ENCODE measurements at regions not wholly inside any gene's neighbourhood (a gene's known extent, or its start where the extent isn't known, plus 50 kb on each side); places are given as distances from the start of the nearest gene placed in this dataset.

DNA sequence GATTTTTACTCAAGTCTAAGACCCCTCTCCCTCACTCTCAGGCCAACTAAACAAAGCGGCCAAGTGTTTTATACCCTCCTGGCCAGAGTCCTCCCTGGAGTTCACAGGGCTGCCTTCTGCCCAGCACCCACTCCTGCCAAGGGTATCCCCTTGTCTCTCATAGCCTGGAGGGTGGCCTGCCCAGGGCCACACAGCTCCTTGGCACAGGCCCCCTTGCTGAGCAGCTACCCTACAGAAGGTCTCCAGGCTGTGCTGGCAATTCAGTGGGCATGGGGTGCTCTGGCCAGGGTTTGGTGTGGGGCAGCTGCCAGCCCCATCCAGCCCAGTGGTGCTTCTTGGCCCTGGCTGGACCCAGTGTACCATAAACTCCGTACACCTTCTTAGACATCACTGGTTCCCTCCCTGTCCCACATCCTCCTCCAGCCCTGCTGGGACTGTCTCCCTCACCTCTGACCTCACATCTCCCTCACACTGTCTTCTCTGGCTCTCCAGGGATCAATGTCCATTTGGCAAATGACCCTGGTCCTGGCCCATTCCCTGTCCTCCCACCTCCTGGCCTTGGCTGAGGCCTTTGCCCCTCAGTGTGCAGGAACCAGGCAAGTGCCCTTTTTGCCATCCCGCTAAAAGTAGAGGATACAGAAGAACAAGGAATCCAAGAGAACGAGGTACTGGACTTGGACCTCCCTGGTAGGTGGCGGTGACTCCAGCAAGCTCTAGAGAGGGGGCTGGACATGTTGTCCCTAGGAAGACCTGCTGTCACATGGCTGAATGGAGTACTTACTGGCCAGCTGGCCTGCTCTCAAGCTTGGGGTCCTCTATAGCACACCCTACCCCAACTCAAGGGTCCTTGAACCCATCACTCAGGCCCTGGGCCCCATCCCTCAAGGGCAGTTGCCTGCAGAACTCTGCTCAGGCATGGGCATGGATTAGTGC is 50.0 kb upstream of the TRPM1 start:
- CTCF ChIA-PET = no interaction called here
- Mint-ChIP-seq H3K9me3 (ENCODE audit: low read depth, unreplicated experiment) (no peaks in the 10 kb centered on the region), H3K27me3 (ENCODE audit: unreplicated experiment) (no peaks in the 10 kb centered on the region), H3K36me3 (ENCODE audit: insufficient read depth, unreplicated experiment) (no peaks in the 10 kb centered on the region), H3K4me3 (ENCODE audit: low read depth, unreplicated experiment) (no peak overlapping the region), H3K4me1 (ENCODE audit: low read depth, unreplicated experiment) (no peaks in the 10 kb centered on the region), H3K27ac (ENCODE audit: unreplicated experiment) (no peak overlapping the region)
- BruUV-seq (replicated peaks) = no TSS peak
- TF ChIP-seq CTCF (IDR thresholded peaks at IDR 0.05; ENCODE audit: unreplicated experiment) = no peak
- intact Hi-C loops (cut with micrococcal nuclease; ENCODE audit: unreplicated experiment) = no loop called here
- DNase-seq = no peak

DNA sequence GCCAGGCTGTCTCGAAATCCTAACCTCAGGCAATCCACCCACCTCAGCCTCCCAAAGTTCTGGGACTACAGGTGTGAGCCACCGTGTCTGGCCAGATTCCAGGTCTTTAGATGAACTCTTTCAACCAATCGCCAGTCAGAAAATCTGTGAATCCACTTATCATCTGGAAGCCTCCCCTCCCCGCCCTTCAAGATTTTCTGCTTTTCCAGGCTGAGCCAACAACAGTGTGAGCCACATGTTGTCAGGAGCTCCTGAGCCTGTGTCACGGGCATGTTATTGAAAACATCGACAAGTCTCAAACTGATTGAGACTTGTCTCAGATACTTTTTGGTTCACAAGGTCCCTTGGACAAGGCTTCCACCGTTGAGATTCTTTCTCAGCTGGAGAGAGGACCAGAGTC is 52.0 kb upstream of the TRPM1 start:
- Mint-ChIP-seq H3K4me1 (ENCODE audit: low read depth, unreplicated experiment) (no peaks in the 10 kb centered on the region), H3K36me3 (ENCODE audit: insufficient read depth, unreplicated experiment) (no peaks in the 10 kb centered on the region), H3K27ac (ENCODE audit: unreplicated experiment) (no peak overlapping the region), H3K9me3 (ENCODE audit: low read depth, unreplicated experiment) (no peaks in the 10 kb centered on the region), H3K4me3 (ENCODE audit: low read depth, unreplicated experiment) (no peak overlapping the region), H3K27me3 (ENCODE audit: unreplicated experiment) (no peaks in the 10 kb centered on the region)
- DNase-seq = no peak
- no TSS peak for BruUV-seq (replicated peaks)
- CTCF ChIA-PET = no interaction called here
- intact Hi-C loops (cut with micrococcal nuclease; ENCODE audit: unreplicated experiment) = no loop called here
- no peak for TF ChIP-seq CTCF (IDR thresholded peaks at IDR 0.05; ENCODE audit: unreplicated experiment)

GRCh38 chr15:31155151-31155550 is 53.6 kb upstream of the TRPM1 start:
- no peaks in the 10 kb centered on the region for H3K36me3 Mint-ChIP-seq (ENCODE audit: insufficient read depth, unreplicated experiment)
- no peak overlapping the region for H3K4me3 Mint-ChIP-seq (ENCODE audit: low read depth, unreplicated experiment)
- no peaks in the 10 kb centered on the region for H3K4me1 Mint-ChIP-seq (ENCODE audit: low read depth, unreplicated experiment)
- no TSS peak for BruUV-seq (replicated peaks)
- no peaks in the 10 kb centered on the region for H3K27me3 Mint-ChIP-seq (ENCODE audit: unreplicated experiment)
- H3K9me3 Mint-ChIP-seq (ENCODE audit: low read depth, unreplicated experiment) = no peaks in the 10 kb centered on the region
- intact Hi-C loops (cut with micrococcal nuclease; ENCODE audit: unreplicated experiment) = no loop called here
- no peak overlapping the region for H3K27ac Mint-ChIP-seq (ENCODE audit: unreplicated experiment)
- no peak for DNase-seq
- TF ChIP-seq CTCF (IDR thresholded peaks at IDR 0.05; ENCODE audit: unreplicated experiment) = no peak
- CTCF ChIA-PET = no interaction called here

DNA sequence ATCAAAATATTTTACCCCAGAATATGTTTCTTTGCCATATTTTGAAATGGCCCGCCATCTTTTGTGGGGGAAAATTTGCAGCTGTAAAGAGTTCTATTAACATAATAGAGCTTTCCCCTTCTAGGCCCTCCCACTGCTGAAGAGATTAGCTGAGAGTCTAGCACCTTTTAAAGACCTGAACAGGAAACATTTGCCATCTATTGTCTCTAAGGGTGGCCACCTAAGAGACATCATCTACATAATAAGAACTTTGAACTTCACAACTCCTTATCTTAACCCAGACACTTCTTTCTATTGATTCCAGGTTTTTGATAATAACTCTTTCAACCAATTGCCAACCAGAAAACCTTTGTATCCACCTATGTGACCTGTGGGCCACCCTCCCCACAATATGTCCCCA is 54.7 kb upstream of the TRPM1 start:
- CTCF ChIA-PET = no interaction called here

More for the DNA sequence above, 54.7 kb upstream of the TRPM1 start:
- no peak for TF ChIP-seq CTCF (IDR thresholded peaks at IDR 0.05; ENCODE audit: unreplicated experiment)
- no peaks in the 10 kb centered on the region for H3K4me1 Mint-ChIP-seq (ENCODE audit: low read depth, unreplicated experiment)
- H3K4me3 Mint-ChIP-seq (ENCODE audit: low read depth, unreplicated experiment) = no peak overlapping the region
- intact Hi-C loops (cut with micrococcal nuclease; ENCODE audit: unreplicated experiment) = no loop called here
- H3K27me3 Mint-ChIP-seq (ENCODE audit: unreplicated experiment) = no peaks in the 10 kb centered on the region
- no peaks in the 10 kb centered on the region for H3K9me3 Mint-ChIP-seq (ENCODE audit: low read depth, unreplicated experiment)
- no peak for DNase-seq
- H3K36me3 Mint-ChIP-seq (ENCODE audit: insufficient read depth, unreplicated experiment) = no peaks in the 10 kb centered on the region
- no TSS peak for BruUV-seq (replicated peaks)
- no peak overlapping the region for H3K27ac Mint-ChIP-seq (ENCODE audit: unreplicated experiment)
